HG03066 (cell line): ENCODE measurements at regions not wholly inside any gene's neighbourhood (a gene's known extent, or its start where the extent isn't known, plus 50 kb on each side); places are given as distances from the start of the nearest gene placed in this dataset.

Experiments
- ATAC-seq: cut with Tn5 transposase; IDR thresholded peaks from one replicate; pipeline ENCODE4 v1.9.1; 2021; ENCODE audit warnings: low read depth; ENCODE audit not compliant: unreplicated experiment

DNA sequence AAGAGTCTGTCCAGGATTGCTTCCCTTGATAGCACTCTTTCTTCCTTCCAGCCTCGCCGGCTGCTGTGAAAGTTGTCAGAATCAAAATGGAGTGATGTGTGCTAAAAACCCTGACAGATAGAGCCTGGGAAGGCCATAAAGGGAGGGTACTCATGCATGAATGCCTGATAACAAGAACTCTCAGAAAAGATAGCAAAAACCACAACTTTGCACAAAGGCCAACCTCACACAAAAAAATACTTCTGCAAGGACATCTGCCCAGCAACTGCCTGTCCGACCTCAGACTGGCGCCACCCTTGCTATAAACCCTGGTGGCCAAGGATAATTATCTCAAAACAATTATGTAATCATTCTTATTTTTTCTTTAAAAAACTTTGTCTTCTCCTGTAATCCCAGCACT lies 133.2 kb upstream of the SVIL start:
- ATAC-seq: no peak

DNA sequence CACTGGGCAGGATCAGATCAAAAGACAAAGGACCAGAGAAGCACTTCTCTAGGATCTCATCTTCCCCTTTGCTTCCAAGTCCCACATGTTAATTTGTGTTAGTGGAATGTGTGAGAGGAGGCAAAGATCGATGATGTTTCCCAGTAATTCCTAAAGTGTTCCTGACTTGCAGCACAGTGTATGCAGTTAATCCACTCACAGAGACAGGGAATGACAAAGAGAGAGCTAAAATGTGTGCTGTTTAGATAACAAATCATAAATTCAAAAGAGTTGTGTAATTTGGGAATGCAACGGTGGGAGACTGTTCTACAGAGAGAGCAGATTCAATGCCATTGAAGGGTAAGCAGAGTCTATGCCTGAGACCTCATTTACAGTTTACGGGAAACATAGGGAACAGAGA lies 132.0 kb upstream of the SVIL start:
- no peak for ATAC-seq

DNA sequence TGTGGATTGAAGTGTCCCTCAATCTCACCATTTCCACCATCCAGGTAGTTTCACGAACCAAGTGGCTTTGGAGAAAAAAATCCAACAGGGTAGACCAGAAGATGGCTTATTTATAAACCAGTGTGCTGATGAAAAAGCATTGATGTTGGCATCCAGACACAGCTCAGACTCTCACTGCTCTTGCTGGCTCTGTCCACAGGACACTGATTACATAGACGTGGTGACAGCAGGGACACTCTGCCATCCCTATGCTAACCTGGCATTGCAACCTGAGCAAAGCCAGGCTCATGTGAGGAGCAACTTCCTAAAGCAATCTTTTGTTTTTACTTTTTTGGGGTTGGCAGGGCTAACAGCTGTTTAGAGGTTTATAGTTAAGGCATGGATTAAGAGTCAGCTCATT lies 130.6 kb upstream of the SVIL start:
- ATAC-seq: no peak

DNA sequence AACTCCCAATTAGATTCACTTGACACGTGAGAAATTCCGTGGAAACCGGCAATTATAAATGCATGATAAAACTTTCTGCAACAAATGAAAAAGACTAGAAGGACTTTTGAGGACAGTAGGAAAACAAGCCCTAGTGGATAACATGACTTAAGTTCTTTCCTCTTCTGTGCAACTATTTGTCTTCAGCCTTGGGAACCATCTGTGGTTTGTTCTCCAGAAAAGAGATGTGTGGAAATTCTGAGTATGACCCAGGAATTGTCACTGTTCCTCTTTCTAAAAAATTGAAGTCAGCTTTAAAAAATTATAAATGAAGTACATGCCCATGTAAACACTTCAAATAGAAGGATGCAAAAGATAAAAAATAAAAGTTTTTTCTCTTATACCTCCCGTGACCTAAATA lies 128.6 kb upstream of the SVIL start:
- ATAC-seq: no peak

DNA sequence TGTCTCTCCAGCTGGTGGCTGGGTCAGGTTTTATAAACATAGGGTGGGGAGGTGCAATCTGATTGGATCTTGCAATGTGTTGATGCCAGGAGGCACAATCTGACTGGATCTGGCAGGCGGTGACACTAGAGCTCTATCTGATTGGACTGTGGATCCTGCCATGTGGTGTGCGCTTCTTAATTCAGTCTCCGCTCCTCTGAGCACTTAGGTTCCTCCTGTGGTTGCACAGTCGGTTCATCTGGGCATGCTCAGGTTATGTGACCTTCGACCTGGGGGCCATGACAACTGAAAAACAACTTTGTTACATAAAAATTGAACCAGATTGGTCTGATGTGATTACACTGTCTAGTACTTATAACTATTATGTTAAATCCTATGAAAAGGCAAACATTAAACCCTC lies 127.1 kb upstream of the SVIL start:
- no peak for ATAC-seq

GRCh38 chr10:29760138-29760900 lies 125.5 kb upstream of the SVIL start:
- ATAC-seq: no peak

DNA sequence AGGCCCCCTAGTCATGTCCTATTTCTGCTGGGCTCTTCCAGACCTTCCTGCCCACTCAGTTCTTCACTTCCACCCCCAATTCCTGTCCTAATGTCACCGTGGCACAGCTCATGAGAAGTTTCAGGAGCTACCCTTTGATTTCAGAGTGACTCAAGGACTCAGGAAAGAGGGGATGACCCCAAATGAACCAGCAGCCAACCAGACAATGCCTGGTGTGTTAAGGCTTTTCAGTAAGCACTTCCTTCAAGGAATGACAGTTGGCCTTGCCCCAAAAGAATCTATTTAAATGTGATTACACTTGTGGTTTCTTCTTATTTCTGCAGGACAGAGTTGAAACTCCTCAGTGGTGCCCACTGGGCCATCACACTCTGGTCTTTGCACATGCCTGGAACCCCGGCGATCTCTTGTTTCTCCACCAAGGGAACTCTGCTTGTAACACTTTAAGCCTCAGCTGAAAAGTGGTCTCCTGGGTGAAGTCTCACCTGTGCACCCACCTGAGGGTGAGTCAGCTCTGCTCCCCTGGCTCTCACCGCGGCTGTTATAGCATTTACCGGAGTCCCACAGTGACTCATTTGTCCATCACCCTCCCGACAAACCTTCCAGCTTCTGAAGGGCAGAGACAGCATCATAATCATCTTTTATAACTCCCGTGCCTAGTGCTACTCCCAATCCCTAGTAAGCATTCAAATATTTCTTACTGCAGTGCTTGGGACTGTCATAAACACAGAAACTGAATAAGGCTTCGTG lies 123.0 kb upstream of the SVIL start:
- no peak for ATAC-seq

GRCh38 chr10:29756451-29756850 lies 121.7 kb upstream of the SVIL start:
- ATAC-seq: no peak

DNA sequence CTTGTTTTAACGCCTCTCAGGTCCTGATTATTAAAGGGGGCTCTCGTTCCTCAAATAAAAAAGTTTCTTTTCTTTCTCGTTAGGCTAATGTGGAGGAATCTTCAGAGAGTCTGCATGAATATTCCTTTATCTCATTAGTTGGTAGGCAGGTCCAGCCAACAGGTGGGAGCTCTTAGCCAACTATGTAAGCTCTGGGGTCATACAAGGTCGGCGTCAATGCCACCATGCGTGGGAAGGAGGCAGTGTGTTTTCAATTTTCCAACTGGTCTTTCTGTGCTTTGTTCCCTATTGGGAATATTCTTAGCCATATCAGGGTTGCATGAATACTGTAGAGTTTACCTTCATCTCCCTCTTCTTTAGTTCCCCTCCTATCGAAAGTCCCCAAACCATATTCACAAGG lies 118.5 kb upstream of the SVIL start:
- no peak for ATAC-seq

DNA sequence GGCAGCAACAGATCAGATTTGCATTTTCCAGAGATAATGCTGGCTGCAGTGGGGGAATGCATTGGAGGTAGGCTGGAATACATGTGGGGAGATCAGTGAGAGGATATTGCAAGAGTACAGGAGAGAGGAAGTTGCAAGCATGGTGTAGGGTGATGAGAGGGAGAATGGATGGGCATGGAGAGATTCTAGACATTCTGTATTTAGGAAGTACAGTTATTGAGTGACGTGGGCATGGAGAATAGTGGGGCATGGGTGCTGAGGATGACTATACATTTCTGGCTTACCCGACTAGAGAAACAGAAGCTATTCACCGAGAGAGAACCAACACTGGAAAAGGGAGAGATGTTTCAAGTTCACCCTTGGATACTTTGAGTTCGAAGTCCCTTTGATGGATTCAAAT lies 116.9 kb upstream of the SVIL start:
- ATAC-seq: no peak

DNA sequence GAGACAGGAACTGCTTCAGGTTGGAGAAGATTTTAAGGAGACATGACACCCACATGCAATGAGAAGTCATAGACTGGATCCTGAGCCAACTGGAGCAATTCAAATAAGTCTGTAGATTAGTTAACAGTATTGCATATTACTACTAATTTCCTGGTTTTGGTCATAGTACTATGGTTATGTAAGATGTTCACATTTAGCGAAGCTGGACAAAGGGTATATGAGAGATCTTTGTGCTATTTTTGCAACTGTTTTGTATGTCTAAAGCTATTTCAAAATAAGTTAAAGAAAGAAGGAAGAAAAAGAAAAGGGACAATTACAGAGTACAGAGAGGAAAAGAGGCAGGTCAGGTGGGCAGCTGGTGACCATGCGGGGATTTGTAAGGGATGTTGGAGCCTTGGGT lies 116.5 kb upstream of the SVIL start:
- no peak for ATAC-seq

DNA sequence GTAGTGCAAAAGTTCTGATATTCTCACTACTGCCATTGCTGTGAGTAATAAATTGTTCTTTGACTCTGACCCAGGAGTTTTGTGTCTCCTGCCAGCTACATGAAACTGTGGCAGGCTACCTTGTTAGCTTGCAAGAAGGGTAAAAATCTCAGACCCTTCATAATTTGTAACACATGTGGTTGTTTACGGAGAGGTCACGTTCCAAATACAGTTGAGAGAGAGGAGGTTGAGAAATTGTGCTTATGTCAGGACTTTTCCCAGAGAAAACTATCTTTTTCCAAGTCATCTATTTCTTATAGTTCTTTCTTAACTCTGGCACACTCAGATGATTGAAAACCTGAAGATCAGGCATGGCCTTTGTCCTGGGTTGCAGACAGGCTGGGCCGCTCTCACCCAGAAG lies 114.4 kb upstream of the SVIL start:
- no peak for ATAC-seq

DNA sequence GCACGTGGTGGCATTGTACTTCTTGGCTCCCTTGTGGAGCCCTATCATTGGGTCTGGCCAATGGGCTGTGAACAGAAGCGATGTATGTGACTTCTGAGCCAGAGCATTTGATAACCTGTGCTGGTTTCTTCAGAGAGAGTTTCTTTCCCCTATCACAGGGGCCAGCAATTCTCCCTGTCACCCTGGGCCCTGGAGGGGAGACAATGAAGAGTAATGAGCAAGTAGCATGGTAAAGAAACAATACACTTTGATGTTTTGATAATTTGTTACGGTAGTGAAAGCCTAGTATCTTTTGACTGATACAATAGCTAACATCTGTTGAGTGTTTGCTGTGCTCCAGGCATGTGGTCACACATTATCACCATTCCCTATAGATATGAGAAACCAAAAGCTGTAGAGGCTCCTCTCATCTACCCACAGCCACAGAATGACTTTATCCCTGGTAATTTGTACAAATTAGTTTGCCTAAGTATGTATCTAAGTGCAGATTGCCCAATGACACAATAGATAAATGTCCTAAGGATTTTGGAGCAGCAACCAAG lies 113.4 kb upstream of the SVIL start:
- no peak for ATAC-seq

DNA sequence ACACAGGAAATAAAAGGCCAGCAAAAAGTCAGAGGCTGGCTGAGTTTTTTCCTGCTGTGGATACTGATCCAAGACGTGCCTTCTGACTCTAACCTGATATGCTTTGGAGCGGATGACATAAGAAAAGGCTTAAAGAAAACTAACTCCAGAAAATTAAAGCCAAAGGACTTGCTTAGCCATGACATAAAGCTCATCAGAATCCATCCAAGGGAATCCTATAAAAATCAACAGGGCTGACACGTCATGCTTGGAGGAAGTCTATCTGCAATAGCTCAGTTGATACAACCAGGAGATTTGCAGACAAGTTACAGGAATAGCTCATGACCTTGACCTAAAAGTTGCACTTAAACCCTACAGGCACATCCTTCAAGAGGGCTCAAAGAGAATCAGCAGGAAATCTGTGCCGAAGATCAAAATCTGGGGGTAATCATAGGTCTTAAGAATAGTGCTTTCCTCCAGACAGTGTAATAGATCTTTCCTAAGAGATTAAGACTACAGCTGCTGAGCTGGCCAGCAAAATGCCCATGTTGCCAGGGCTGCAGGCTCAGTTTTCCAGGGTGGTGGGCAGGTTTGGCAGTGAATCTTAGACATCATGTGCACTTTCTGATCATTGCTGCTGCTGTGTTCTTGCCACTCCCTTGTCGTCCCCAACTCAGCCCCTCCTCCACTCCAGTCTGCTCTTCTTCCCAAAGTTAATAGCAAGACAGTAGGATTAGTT lies 111.5 kb upstream of the SVIL start:
- no peak for ATAC-seq

- no peak for ATAC-seq
Measured at GRCh38 chr10:29740981-29741545, 106.3 kb upstream of the SVIL start.

DNA sequence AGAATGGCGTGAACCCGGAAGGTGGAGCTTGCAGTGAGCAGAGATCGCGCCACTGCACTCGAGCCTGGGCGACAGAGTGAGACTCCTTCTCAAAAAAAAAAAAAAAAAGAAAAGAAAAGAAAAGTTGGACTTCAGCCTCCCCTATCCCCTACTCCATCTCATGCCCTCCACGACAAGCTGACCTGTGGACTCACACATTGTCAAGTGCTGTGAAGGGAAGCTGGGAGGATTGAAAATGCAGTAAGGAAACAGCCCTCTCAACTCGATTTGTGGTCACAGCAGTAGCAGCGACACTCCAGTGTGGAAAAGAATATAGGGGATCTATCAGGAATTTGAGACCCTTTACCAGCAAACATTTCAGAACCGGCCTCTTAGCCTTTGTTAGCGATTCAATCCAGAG lies 103.6 kb upstream of the SVIL start:
- no peak for ATAC-seq

GRCh38 chr10:29737074-29737593 lies 102.4 kb upstream of the SVIL start:
- ATAC-seq: no peak

DNA sequence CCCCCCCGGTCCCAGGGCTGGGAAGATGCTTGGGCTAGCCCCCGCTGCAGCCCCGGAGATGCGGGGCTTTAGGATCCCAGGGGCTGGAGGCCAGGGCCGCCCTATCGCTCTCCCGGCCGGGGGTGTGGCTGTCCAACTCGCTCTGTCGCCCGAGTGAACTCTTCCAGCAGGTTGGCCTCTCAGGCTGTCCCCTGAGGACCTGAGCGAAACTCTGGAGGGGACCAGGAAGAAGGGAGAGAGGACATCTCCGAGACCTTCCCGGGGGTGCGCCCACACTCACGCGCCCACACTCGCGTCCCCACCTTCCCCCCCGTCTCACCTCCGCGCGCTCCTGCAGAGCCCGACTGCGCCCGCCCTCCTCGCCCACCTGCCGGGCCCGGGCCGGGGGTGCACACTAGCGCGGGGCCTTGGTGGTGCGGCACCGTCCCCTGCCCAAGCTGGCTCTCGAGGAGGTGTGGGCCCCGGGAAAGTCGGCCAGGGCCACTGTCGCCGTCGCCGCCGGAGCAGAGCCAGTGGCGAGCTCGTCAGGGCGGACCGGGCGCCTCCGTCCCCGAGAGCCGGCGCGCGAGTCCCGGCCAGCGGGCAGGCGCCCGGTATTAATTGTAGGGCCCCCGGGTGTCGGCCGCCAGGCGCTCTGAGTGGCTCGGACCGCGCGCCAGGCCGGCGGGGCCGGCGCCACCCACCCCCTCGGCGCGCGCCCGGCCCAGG lies 101.7 kb upstream of the SVIL start:
- ATAC-seq: no peak

GRCh38 chr10:29735628-29736365 lies 101.0 kb upstream of the SVIL start:
- ATAC-seq: peak; percentile 82
